Dedifferentiated amniotic fluid mesenchymal stem cell (primary cell): ENCODE measurements at regions not wholly inside any gene's neighbourhood (a gene's known extent, or its start where the extent isn't known, plus 50 kb on each side); places are given as distances from the start of the nearest gene placed in this dataset.
A peak's percentile ranks its signal among the peaks of the same experiment; 100 is the strongest.
"Not testable (repeated sequence)": the region's sequence is repeated elsewhere in the genome, so short reads cannot be mapped to it uniquely, and the experiment has no call there.

Experiments used
- DNase-seq: peaks from one replicate; pipeline ENCODE4 v3.0.0-alpha.2; 2016; ENCODE audit errors: extremely low spot score

- peak; percentile 26 for DNase-seq
These were observed 128.9 kb downstream of the TMEM200A start for GRCh38 chr6:130494729-130495128.

- peak; percentile 94 for DNase-seq
These were observed 134.9 kb downstream of the TMEM200A start for GRCh38 chr6:130500693-130501092.

- DNase-seq = peak; percentile 91
These were observed 137.3 kb downstream of the TMEM200A start for GRCh38 chr6:130503146-130503545.

- DNase-seq = peak; percentile 36
These were observed 140.2 kb downstream of the TMEM200A start for GRCh38 chr6:130505808-130506598.

- not testable (repeated sequence) for DNase-seq
These were observed 141.3 kb downstream of the TMEM200A start for GRCh38 chr6:130507005-130507665.

- no peak for DNase-seq
These were observed 141.8 kb downstream of the TMEM200A start for GRCh38 chr6:130507666-130508028.

GRCh38 chr6:130513770-130514169 lies 148.0 kb downstream of the TMEM200A start:
- DNase-seq = no peak

- no peak for DNase-seq
These were observed 148.9 kb downstream of the TMEM200A start for GRCh38 chr6:130514712-130515111.

- no peak for DNase-seq
These were observed 149.5 kb downstream of the TMEM200A start for GRCh38 chr6:130515306-130515705.

- DNase-seq = no peak
These were observed 150.8 kb downstream of the TMEM200A start for GRCh38 chr6:130516604-130517003.

GRCh38 chr6:130517444-130517931 lies 151.7 kb downstream of the TMEM200A start:
- no peak for DNase-seq

- DNase-seq = no peak
These were observed 152.8 kb downstream of the TMEM200A start for GRCh38 chr6:130518588-130518987.

GRCh38 chr6:130520221-130520620 lies 154.4 kb downstream of the TMEM200A start:
- no peak for DNase-seq

- DNase-seq = no peak
These were observed 155.0 kb downstream of the TMEM200A start for GRCh38 chr6:130520801-130521200.

GRCh38 chr6:130524552-130524951 lies 158.7 kb downstream of the TMEM200A start:
- DNase-seq = no peak

GRCh38 chr6:130525408-130525807 lies 159.6 kb downstream of the TMEM200A start:
- no peak for DNase-seq

- DNase-seq = no peak
These were observed 160.6 kb downstream of the TMEM200A start for GRCh38 chr6:130526466-130526865.

GRCh38 chr6:130527173-130527572 lies 161.4 kb downstream of the TMEM200A start:
- no peak for DNase-seq

GRCh38 chr6:130529569-130530149 lies 163.8 kb downstream of the TMEM200A start:
- no peak for DNase-seq

GRCh38 chr6:130534627-130535026 lies 168.8 kb downstream of the TMEM200A start:
- DNase-seq = no peak

GRCh38 chr6:130535242-130535641 lies 169.4 kb downstream of the TMEM200A start:
- no peak for DNase-seq

- no peak for DNase-seq
These were observed 171.6 kb downstream of the TMEM200A start for GRCh38 chr6:130537447-130537846.

GRCh38 chr6:130547723-130548122 lies 181.9 kb downstream of the TMEM200A start:
- no peak for DNase-seq
